GM10266 (cell line): ENCODE measurements at regions not wholly inside any gene's neighbourhood (a gene's known extent, or its start where the extent isn't known, plus 50 kb on each side); places are given as distances from the start of the nearest gene placed in this dataset.

Experiments
- DNase-seq: peaks from one replicate; pipeline ENCODE4 v3.0.0; 2012; ENCODE audit errors: extremely low spot score
- CTCF ChIP-seq: IDR thresholded peaks from 2 replicates; pipeline ENCODE4 v1.5.1; 2012; ENCODE audit warnings: mild to moderate bottlenecking, low read depth; ENCODE audit not compliant: control insufficient read depth, insufficient read depth; ENCODE audit errors: missing control alignments

GRCh38 chr1:22245726-22246125 is 102.8 kb upstream of the WNT4 start:
- DNase-seq, result no peak
- no peak for TF ChIP-seq CTCF

GRCh38 chr1:22246755-22247480 is 104.0 kb upstream of the WNT4 start:
- TF ChIP-seq CTCF, result no peak
- DNase-seq, result no peak

- no peak for TF ChIP-seq CTCF
These were observed 104.8 kb upstream of the WNT4 start for GRCh38 chr1:22247527-22248245.

GRCh38 chr1:22248746-22249145 is 105.8 kb upstream of the WNT4 start:
- no peak for DNase-seq
- no peak for TF ChIP-seq CTCF

More at GRCh38 chr1:22247527-22248245, 104.8 kb upstream of the WNT4 start:
- no peak for DNase-seq

GRCh38 chr1:22249928-22250680 is 107.2 kb upstream of the WNT4 start:
- TF ChIP-seq CTCF, result no peak
- no peak for DNase-seq

- DNase-seq, result no peak
- TF ChIP-seq CTCF, result no peak
These were observed 107.8 kb upstream of the WNT4 start for GRCh38 chr1:22250724-22251123.

- DNase-seq, result no peak
These were observed 109.4 kb upstream of the WNT4 start for GRCh38 chr1:22252251-22252650.

More at GRCh38 chr1:22252251-22252650, 109.4 kb upstream of the WNT4 start:
- no peak for TF ChIP-seq CTCF
